COLO668 (cell line): ENCODE measurements at regions not wholly inside any gene's neighbourhood (a gene's known extent, or its start where the extent isn't known, plus 50 kb on each side); places are given as distances from the start of the nearest gene placed in this dataset.

Experiments
- DNase-seq: peaks from one replicate; lab custom pipeline; 2025; ENCODE audit not compliant: unreplicated experiment; lab: John Stamatoyannopoulos, UW

GRCh38 chr19:31402529-31403316 lies 53.5 kb upstream of the TSHZ3 start:
- DNase-seq: no peak

GRCh38 chr19:31406106-31406505 lies 56.9 kb upstream of the TSHZ3 start:
- no peak for DNase-seq

- DNase-seq: no peak
These were observed 59.4 kb upstream of the TSHZ3 start for GRCh38 chr19:31408460-31409124.

GRCh38 chr19:31413353-31413752 lies 64.1 kb upstream of the TSHZ3 start:
- DNase-seq: no peak

- DNase-seq: no peak
These were observed 66.1 kb upstream of the TSHZ3 start for GRCh38 chr19:31415322-31415721.

GRCh38 chr19:31416548-31416947 lies 67.3 kb upstream of the TSHZ3 start:
- DNase-seq: no peak

- DNase-seq: no peak
These were observed 68.8 kb upstream of the TSHZ3 start for GRCh38 chr19:31418055-31418454.

GRCh38 chr19:31418692-31419430 lies 69.6 kb upstream of the TSHZ3 start:
- DNase-seq: no peak

GRCh38 chr19:31419871-31420445 lies 70.7 kb upstream of the TSHZ3 start:
- DNase-seq: no peak

- no peak for DNase-seq
These were observed 71.8 kb upstream of the TSHZ3 start for GRCh38 chr19:31421082-31421481.

GRCh38 chr19:31421856-31422255 lies 72.6 kb upstream of the TSHZ3 start:
- no peak for DNase-seq

GRCh38 chr19:31423896-31424295 lies 74.7 kb upstream of the TSHZ3 start:
- DNase-seq: no peak

GRCh38 chr19:31424861-31425620 lies 75.8 kb upstream of the TSHZ3 start:
- no peak for DNase-seq

- DNase-seq: no peak
These were observed 78.6 kb upstream of the TSHZ3 start for GRCh38 chr19:31427857-31428256.

- DNase-seq: no peak
These were observed 81.1 kb upstream of the TSHZ3 start for GRCh38 chr19:31430381-31430780.

GRCh38 chr19:31432201-31432810 lies 83.1 kb upstream of the TSHZ3 start:
- no peak for DNase-seq

GRCh38 chr19:31436121-31436776 lies 87.0 kb upstream of the TSHZ3 start:
- no peak for DNase-seq

GRCh38 chr19:31438401-31439269 lies 89.4 kb upstream of the TSHZ3 start:
- no peak for DNase-seq

GRCh38 chr19:31439270-31439573 lies 90.0 kb upstream of the TSHZ3 start:
- no peak for DNase-seq
